ENCODE measurements at regions not wholly inside any gene's neighbourhood (a gene's known extent, or its start where the extent isn't known, plus 50 kb on each side); places are given as distances from the start of the nearest gene placed in this dataset.

DNA sequence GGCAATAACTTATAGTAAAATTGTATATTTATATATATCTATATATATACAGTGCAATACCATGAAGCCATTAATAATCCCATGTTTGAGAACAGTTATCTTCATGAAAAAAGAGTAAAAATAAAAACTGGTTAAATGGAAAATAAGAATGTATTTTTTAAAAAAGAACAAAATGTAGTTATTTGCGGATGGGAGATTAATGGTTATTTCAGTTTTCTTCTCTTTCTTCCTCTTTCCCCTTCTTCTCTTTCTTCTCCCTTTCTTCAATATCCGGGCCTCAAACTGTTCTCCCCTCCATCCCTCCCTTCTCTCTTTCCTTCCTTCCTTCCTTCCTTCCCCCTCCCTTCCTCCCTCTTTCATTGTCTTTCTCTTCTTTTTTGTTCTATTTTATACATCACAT is 1301.7 kb upstream of the IGFBP7 start:
- TF ChIP-seq, protein P1, sequence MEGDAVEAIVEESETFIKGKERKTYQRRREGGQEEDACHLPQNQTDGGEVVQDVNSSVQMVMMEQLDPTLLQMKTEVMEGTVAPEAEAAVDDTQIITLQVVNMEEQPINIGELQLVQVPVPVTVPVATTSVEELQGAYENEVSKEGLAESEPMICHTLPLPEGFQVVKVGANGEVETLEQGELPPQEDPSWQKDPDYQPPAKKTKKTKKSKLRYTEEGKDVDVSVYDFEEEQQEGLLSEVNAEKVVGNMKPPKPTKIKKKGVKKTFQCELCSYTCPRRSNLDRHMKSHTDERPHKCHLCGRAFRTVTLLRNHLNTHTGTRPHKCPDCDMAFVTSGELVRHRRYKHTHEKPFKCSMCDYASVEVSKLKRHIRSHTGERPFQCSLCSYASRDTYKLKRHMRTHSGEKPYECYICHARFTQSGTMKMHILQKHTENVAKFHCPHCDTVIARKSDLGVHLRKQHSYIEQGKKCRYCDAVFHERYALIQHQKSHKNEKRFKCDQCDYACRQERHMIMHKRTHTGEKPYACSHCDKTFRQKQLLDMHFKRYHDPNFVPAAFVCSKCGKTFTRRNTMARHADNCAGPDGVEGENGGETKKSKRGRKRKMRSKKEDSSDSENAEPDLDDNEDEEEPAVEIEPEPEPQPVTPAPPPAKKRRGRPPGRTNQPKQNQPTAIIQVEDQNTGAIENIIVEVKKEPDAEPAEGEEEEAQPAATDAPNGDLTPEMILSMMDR (IDR thresholded peaks at IDR 0.05; ENCODE audit: insufficient read depth, low read length) = no peak
- H3K4me3 ChIP-seq (ENCODE audit: low read depth, low read length) = no peak overlapping the region
- no peak for DNase-seq (ENCODE audit: low read depth)

- no peak for DNase-seq (ENCODE audit: low read depth)
- H3K4me3 ChIP-seq (ENCODE audit: low read depth, low read length) = no peak overlapping the region
- TF ChIP-seq, protein P1 (IDR thresholded peaks at IDR 0.05; ENCODE audit: insufficient read depth, low read length) = no peak
These were observed 1296.6 kb upstream of the IGFBP7 start for GRCh38 chr4:58406762-58407161.

- TF ChIP-seq, protein P1 (IDR thresholded peaks at IDR 0.05; ENCODE audit: insufficient read depth, low read length) = no peak
- no peak overlapping the region for H3K4me3 ChIP-seq (ENCODE audit: low read depth, low read length)
- DNase-seq (ENCODE audit: low read depth) = no peak
These were observed 1258.0 kb upstream of the IGFBP7 start for GRCh38 chr4:58368221-58368620.

DNA sequence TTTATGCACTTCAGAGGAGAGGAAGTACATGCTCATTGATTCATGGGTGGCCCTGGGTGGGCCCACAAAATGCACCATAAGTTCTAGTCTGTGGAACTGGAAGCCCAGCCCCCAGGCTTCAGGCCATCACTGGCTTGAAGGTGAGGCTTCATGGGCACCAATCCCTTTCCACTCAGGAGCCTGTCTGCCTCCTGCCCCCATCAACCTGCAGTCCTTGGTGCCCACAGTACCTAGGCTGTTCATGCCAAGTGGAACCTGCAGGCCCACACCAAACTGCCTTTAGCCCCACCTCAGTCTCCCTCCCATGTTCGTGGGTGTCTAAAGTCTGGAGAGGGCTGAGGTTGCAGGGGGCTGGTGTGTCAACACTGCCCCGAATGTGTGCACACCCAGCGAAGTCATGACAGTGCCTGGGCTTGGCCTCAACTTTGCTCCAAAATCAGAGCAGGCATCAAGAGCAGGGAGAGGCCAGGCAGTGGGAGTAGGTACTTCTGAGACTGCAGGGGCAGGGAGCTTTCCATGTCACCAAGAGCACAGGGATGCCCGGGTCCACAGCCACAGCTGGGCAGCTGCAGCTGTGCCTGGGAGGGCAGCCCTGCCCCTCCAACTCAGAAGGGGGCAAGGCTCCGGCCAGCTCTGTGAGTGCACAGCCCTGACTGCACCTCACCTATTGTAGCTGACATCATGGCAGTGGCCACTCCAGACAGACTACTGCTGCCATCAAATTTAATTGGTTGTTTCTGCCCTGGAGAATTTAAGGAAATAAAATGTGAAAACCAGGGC is 1250.4 kb upstream of the IGFBP7 start:
- H3K4me3 ChIP-seq (ENCODE audit: low read depth, low read length) = no peak overlapping the region
- no peak for DNase-seq (ENCODE audit: low read depth)
- TF ChIP-seq, protein P1 (IDR thresholded peaks at IDR 0.05; ENCODE audit: insufficient read depth, low read length) = no peak

GRCh38 chr4:58359590-58359989 is 1249.4 kb upstream of the IGFBP7 start:
- DNase-seq (ENCODE audit: low read depth) = no peak
- no peak overlapping the region for H3K4me3 ChIP-seq (ENCODE audit: low read depth, low read length)
- TF ChIP-seq, protein P1 (IDR thresholded peaks at IDR 0.05; ENCODE audit: insufficient read depth, low read length) = no peak

DNA sequence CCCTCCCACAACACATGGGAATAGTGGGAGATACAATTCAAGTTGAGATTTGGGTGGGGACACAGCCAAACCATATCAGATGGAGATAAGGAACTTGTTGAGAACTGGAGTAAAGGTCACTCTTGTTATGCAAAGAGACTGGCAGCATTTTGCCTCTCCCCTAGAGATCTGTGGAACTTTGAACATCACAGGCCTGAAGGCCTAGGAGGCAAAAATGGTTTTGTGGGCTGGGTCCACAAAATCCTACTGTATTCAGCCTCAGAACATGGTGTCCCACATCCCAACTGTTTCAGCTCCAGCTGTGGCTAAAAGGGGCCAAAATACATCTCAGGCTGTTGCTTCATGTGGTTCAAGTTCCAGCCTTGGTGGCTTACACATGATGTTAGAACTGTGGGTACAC is 1247.8 kb upstream of the IGFBP7 start:
- H3K4me3 ChIP-seq (ENCODE audit: low read depth, low read length) = no peak overlapping the region
- TF ChIP-seq, protein P1 (IDR thresholded peaks at IDR 0.05; ENCODE audit: insufficient read depth, low read length) = no peak
- DNase-seq (ENCODE audit: low read depth) = no peak

DNA sequence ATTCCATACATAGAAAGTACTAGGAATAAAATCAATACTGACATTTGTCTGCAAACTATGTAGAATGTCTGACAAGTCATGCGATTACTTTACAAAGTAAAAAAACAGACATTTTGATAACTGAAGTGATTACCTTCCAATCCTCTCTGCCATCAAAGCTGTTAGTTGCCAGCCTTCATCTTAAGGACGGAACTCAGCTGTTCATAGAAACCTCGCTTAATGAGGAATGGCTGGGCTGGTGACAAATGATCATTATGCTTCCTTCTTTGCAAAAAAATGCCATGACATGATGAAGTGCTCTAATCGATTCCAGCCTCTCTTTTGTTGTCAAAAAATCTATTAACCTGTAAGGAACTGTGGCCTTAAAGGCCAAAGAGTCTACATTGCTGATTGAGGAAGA is 1214.9 kb upstream of the IGFBP7 start:
- TF ChIP-seq, protein P1 (IDR thresholded peaks at IDR 0.05; ENCODE audit: insufficient read depth, low read length) = no peak
- no peak for DNase-seq (ENCODE audit: low read depth)
- H3K4me3 ChIP-seq (ENCODE audit: low read depth, low read length) = no peak overlapping the region
